Omental fat pad (tissue), 3 donors: ENCODE measurements at regions not wholly inside any gene's neighbourhood (a gene's known extent, or its start where the extent isn't known, plus 50 kb on each side); places are given as distances from the start of the nearest gene placed in this dataset.

ENCODE experiments used
- ATAC-seq: fragments of 150-250 bp; one replicate; pipeline ENCODE4 v1.9.1; 2016; ENCODE audit warnings: mild to moderate bottlenecking, moderate library complexity; ENCODE audit not compliant: low FRiP score
- DNase-seq: peaks from one replicate; pipeline ENCODE4 v3.0.0-alpha.2; 2019; ENCODE audit warnings: low spot score
- CTCF ChIP-seq, 3 donors: fragments of 450-650 bp; IDR thresholded peaks; one replicate each; pipeline ENCODE4 v1.5.1; 2016 to 2017; ENCODE audit warnings: antibody characterized with exemption in 3 of 3, mild to moderate bottlenecking in 3 of 3, moderate library complexity in 2 of 3

GRCh38 chr3:127363171-127363570 lies 75.3 kb upstream of the PRR20G start:
- no peak for TF ChIP-seq CTCF (IDR thresholded peaks at IDR 0.05)
- ATAC-seq (no peak), DNase-seq (no peak)

DNA sequence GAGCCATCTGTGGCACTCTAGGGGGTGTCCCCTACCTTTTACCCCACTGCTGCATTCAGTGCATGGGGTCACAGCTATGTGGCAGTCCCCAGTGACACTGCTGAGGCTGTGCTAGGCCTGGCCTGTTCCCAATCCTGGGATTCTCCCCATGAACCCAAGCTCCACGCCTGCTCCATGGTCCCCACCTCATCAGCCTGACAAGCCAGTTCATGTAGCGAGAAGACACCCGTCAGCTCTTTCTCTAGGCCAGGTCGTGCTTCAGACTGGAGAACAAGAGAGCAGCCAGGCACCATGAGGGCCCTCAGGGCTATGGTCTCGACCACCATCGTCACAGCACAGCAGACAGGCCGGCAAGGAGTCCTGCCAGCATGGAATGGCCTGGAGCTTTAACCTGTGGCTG lies 72.8 kb upstream of the PRR20G start:
- ATAC-seq = no peak
- no peak for DNase-seq
- no peak for TF ChIP-seq CTCF (IDR thresholded peaks at IDR 0.05)

- ATAC-seq (no peak), DNase-seq (no peak)
- no peak for TF ChIP-seq CTCF (IDR thresholded peaks at IDR 0.05)
Measured at GRCh38 chr3:127358641-127359040, 70.8 kb upstream of the PRR20G start.

DNA sequence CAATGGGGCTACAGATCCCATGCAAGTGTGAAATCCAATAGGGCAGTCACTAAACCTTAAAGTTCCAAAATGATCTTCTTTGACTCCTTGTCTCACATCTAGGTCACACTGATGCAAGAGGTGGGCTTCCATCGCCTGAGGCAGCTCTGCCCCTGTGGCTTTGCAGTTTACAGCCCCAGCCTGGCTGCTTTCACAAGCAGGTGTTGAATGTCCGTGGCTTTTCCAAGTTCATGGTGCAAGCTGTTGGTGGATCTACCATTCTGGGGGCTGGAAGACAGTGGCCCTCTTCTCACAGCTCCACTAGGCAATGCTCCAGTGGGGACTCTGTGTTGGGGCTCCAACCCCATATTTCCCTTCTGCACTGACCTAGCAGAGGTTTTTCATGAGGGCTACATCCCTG lies 68.5 kb upstream of the PRR20G start:
- no peak for DNase-seq
- no peak for TF ChIP-seq CTCF (IDR thresholded peaks at IDR 0.05)
- no peak for ATAC-seq

- no peak for TF ChIP-seq CTCF (IDR thresholded peaks at IDR 0.05)
- ATAC-seq = no peak
- DNase-seq = no peak
Measured at GRCh38 chr3:127354761-127355160, 66.9 kb upstream of the PRR20G start.

- no peak for TF ChIP-seq CTCF (IDR thresholded peaks at IDR 0.05)
- DNase-seq = no peak
- no peak for ATAC-seq
Measured at GRCh38 chr3:127352612-127353011, 64.8 kb upstream of the PRR20G start.

GRCh38 chr3:127351775-127352350 lies 64.0 kb upstream of the PRR20G start:
- no peak for DNase-seq
- ATAC-seq = no peak
- TF ChIP-seq CTCF (IDR thresholded peaks at IDR 0.05) = no peak
